HEK293 (cell line): ENCODE measurements at regions not wholly inside any gene's neighbourhood (a gene's known extent, or its start where the extent isn't known, plus 50 kb on each side); places are given as distances from the start of the nearest gene placed in this dataset.

Source experiments
- CTCF ChIA-PET: fragments of 350-600 bp; formaldehyde crosslinking; extraction: SDS; loops from one replicate; lab custom pipeline; 2021; ENCODE audit warnings: antibody characterized with exemption; lab: Yijun Ruan, JAX
- POLR2A ChIA-PET: fragments of 300-600 bp; formaldehyde crosslinking; extraction: SDS; loops from one replicate; lab custom pipeline; 2020; ENCODE audit warnings: antibody characterized with exemption, inconsistent platforms; lab: Yijun Ruan, JAX
- H3K27ac ChIP-seq: fragments of 200-500 bp; sonication (Bioruptor generic); 2 replicates; pipeline ENCODE4 v1.5.1; 2014; ENCODE audit warnings: low read depth, low read length, control low read depth, inconsistent platforms; ENCODE audit errors: extremely low read depth
- H3K36me3 ChIP-seq, 2 experiments: fragments of 200-500 bp in 1 of 2; sonication (Bioruptor generic) in 1 of 2; 1 replicate in 1 of 2; 2 replicates in 1 of 2; pipeline ENCODE4 v1.5.1; 2014 to 2017; ENCODE audit warnings: inconsistent platforms in 2 of 2, low read length in 2 of 2; ENCODE audit not compliant: control insufficient read depth in 2 of 2, insufficient read depth in 1 of 2
- H3K4me1 ChIP-seq: fragments of 200-500 bp; sonication (Bioruptor generic); 2 replicates; pipeline ENCODE4 v1.5.1; 2014; ENCODE audit warnings: mild to moderate bottlenecking, low read length, inconsistent platforms; ENCODE audit not compliant: control insufficient read depth, insufficient read depth
- H3K4me3 ChIP-seq: 2 replicates; pipeline ENCODE4 v1.5.1; 2011; ENCODE audit warnings: low read depth, mild to moderate bottlenecking, control low read depth, low read length, moderate library complexity
- H3K9me3 ChIP-seq: fragments of 200-500 bp; sonication (Bioruptor generic); 2 replicates; pipeline ENCODE4 v1.5.1; 2014; ENCODE audit warnings: low read depth, low read length, inconsistent platforms; ENCODE audit not compliant: control insufficient read depth, insufficient read depth
- OSR2 ChIP-seq: fragments of 450-650 bp; formaldehyde crosslinking; IDR thresholded peaks from 2 replicates; pipeline ENCODE4 v1.5.1; 2016; ENCODE audit warnings: missing biosample characterization, missing genetic modification characterization
- OVOL3 ChIP-seq: fragments of 450-650 bp; formaldehyde crosslinking; IDR thresholded peaks from 2 replicates; pipeline ENCODE4 v1.5.1; 2016; ENCODE audit warnings: missing biosample characterization, missing genetic modification characterization
- SP3 ChIP-seq: fragments of 450-650 bp; formaldehyde crosslinking; IDR thresholded peaks from 2 replicates; pipeline ENCODE4 v1.5.1; 2016; ENCODE audit warnings: missing biosample characterization, missing genetic modification characterization
- ZBTB11 ChIP-seq: fragments of 450-650 bp; formaldehyde crosslinking; conservative IDR thresholded peaks from 2 replicates; pipeline ENCODE4 v1.5.1; 2016; ENCODE audit warnings: low read depth, missing biosample characterization, missing genetic modification characterization
- ZBTB6 ChIP-seq: fragments of 450-650 bp; formaldehyde crosslinking; IDR thresholded peaks from 2 replicates; pipeline ENCODE4 v1.5.1; 2017; ENCODE audit warnings: missing biosample characterization, missing genetic modification characterization
- ZFP41 ChIP-seq: fragments of 450-650 bp; formaldehyde crosslinking; IDR thresholded peaks from 2 replicates; pipeline ENCODE4 v1.5.1; 2016; ENCODE audit warnings: missing biosample characterization, missing genetic modification characterization, borderline replicate concordance
- ZIC2 ChIP-seq: fragments of 450-650 bp; formaldehyde crosslinking; IDR thresholded peaks from 2 replicates; pipeline ENCODE4 v1.5.1; 2016; ENCODE audit warnings: missing biosample characterization, missing genetic modification characterization
- ZNF10 ChIP-seq: fragments of 450-650 bp; formaldehyde crosslinking; IDR thresholded peaks from 2 replicates; pipeline ENCODE4 v1.5.1; 2017; ENCODE audit warnings: missing biosample characterization, missing genetic modification characterization
- ZNF146 ChIP-seq: fragments of 450-650 bp; formaldehyde crosslinking; IDR thresholded peaks from 2 replicates; pipeline ENCODE4 v1.5.1; 2016; ENCODE audit warnings: missing biosample characterization, missing genetic modification characterization
- ZNF148 ChIP-seq: fragments of 450-650 bp; formaldehyde crosslinking; IDR thresholded peaks from 2 replicates; pipeline ENCODE4 v1.5.0; 2017; ENCODE audit warnings: missing biosample characterization, missing genetic modification characterization, borderline replicate concordance
- ZNF16 ChIP-seq: fragments of 450-650 bp; formaldehyde crosslinking; IDR thresholded peaks from 2 replicates; pipeline ENCODE4 v1.5.1; 2016; ENCODE audit warnings: low read depth, missing biosample characterization, missing genetic modification characterization
- ZNF23 ChIP-seq: fragments of 450-650 bp; formaldehyde crosslinking; IDR thresholded peaks from 2 replicates; pipeline ENCODE4 v1.5.1; 2016; ENCODE audit warnings: missing biosample characterization, missing genetic modification characterization, borderline replicate concordance
- ZNF239 ChIP-seq: fragments of 450-650 bp; formaldehyde crosslinking; IDR thresholded peaks from 2 replicates; pipeline ENCODE4 v1.5.1; 2016; ENCODE audit warnings: missing biosample characterization, missing genetic modification characterization
- ZNF362 ChIP-seq: fragments of 450-650 bp; formaldehyde crosslinking; IDR thresholded peaks from 2 replicates; pipeline ENCODE4 v1.5.1; 2016; ENCODE audit warnings: missing biosample characterization, missing genetic modification characterization
- ZNF416 ChIP-seq: fragments of 450-650 bp; formaldehyde crosslinking; IDR thresholded peaks from 2 replicates; pipeline ENCODE4 v1.5.1; 2016; ENCODE audit warnings: missing biosample characterization, missing genetic modification characterization
- ZNF529 ChIP-seq: fragments of 450-650 bp; formaldehyde crosslinking; IDR thresholded peaks from 2 replicates; pipeline ENCODE4 v1.5.1; 2017; ENCODE audit warnings: missing genetic modification characterization, missing biosample characterization; ENCODE audit not compliant: insufficient replicate concordance
- ZNF548 ChIP-seq: fragments of 450-650 bp; formaldehyde crosslinking; IDR thresholded peaks from 2 replicates; pipeline ENCODE4 v1.5.1; 2016; ENCODE audit warnings: missing biosample characterization, missing genetic modification characterization
- ZNF571 ChIP-seq: fragments of 450-650 bp; formaldehyde crosslinking; IDR thresholded peaks from 2 replicates; pipeline ENCODE4 v1.5.0; 2017; ENCODE audit warnings: missing biosample characterization, missing genetic modification characterization
- ZNF596 ChIP-seq: fragments of 450-650 bp; IDR thresholded peaks from 2 replicates; pipeline ENCODE4 v1.5.0; 2018; ENCODE audit warnings: missing biosample characterization, mild to moderate bottlenecking, missing genetic modification characterization, moderate library complexity
- ZNF658 ChIP-seq: fragments of 450-650 bp; formaldehyde crosslinking; IDR thresholded peaks from 2 replicates; pipeline ENCODE4; 2016; ENCODE audit warnings: missing biosample characterization, missing genetic modification characterization
- ZNF701 ChIP-seq: fragments of 450-650 bp; formaldehyde crosslinking; IDR thresholded peaks from 2 replicates; pipeline ENCODE4 v1.5.1; 2016; ENCODE audit warnings: missing biosample characterization, missing genetic modification characterization
- ZNF843 ChIP-seq: fragments of 450-650 bp; formaldehyde crosslinking; IDR thresholded peaks from 2 replicates; pipeline ENCODE4 v1.5.1; 2016; ENCODE audit warnings: missing biosample characterization, missing genetic modification characterization
- ZXDB ChIP-seq: fragments of 450-650 bp; formaldehyde crosslinking; IDR thresholded peaks from 2 replicates; pipeline ENCODE4 v1.5.1; 2016; ENCODE audit warnings: missing biosample characterization, missing genetic modification characterization
- TF ChIP-seq, protein P1 (sequence below): fragments of 450-650 bp; formaldehyde crosslinking; IDR thresholded peaks from 2 replicates; pipeline ENCODE4 v1.5.1; 2016; ENCODE audit warnings: missing biosample characterization, missing genetic modification characterization

DNA sequence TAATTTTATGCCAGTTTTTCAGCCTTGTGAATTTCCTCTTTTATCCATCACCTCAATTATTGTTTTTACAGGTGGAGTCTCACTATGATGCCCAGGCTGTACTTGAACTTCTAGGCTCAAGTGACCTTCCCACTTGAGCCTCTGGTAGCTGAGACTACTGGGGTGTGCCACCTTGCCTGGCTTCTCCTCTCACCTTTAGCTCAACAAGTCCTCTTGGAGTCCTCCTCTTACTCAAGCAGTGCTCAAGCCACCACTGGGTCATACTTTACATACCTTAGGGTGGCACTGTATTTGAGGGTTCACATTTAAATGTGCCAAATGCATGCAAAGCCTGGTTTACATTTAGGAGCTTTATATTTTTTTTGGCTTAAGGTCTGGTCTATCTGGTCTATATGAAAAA lies 350.1 kb upstream of the MCTP2 start:
- Histone ChIP-seq H3K4me1 (peaks cover 9% of the 10 kb centered on the region; the same call in 1 of the 2 replicates), H3K36me3 (no peaks in the 10 kb centered on the region), H3K4me3 (no peak overlapping the region), H3K9me3 (no peaks in the 10 kb centered on the region), H3K27ac (no peak overlapping the region)
- ChIA-PET CTCF (interaction anchor here (1.3 kb wide), 1 partner anchor 239 kb away, joined by 4 read pairs; no protein-coding TSS in a partner anchor), POLR2A (no interaction called here)
- TF ChIP-seq ZNF571 (no peak), ZNF548 (tag by site-specific recombination) (no peak), ZNF16 (tag by site-specific recombination) (no peak)
- TF ChIP-seq, protein P1, sequence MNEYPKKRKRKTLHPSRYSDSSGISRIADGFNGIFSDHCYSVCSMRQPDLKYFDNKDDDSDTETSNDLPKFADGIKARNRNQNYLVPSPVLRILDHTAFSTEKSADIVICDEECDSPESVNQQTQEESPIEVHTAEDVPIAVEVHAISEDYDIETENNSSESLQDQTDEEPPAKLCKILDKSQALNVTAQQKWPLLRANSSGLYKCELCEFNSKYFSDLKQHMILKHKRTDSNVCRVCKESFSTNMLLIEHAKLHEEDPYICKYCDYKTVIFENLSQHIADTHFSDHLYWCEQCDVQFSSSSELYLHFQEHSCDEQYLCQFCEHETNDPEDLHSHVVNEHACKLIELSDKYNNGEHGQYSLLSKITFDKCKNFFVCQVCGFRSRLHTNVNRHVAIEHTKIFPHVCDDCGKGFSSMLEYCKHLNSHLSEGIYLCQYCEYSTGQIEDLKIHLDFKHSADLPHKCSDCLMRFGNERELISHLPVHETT (tag by site-specific recombination) = no peak

DNA sequence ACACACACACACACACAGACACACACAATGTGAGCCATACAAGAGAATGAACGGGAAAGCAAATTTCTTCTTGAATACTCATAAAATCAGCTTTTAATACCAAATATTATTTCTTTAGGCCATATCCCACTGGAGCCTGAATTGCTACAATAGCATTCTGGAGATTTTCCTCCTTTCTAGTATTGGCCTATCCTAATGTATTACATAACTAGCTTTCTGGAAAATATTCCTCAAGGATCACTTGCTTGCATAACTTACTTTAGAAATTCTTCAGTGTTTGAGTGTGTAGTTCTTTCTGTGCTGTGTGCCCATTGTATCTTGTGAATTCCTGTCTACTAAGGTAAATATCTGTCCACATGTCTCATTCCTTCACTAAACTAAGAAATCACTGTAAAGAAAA lies 351.0 kb upstream of the MCTP2 start:
- POLR2A ChIA-PET = no interaction called here
- H3K9me3 ChIP-seq = no peaks in the 10 kb centered on the region
- no peak for TF ChIP-seq ZNF658 (tag by site-specific recombination)
- no peak for TF ChIP-seq SP3
- TF ChIP-seq OSR2 (tag by site-specific recombination) = no peak
- TF ChIP-seq ZIC2 (tag by site-specific recombination) = no peak
- TF ChIP-seq ZNF701 (tag by site-specific recombination) = no peak
- TF ChIP-seq OVOL3 (tag by site-specific recombination) = no peak
- TF ChIP-seq ZNF239 (tag by site-specific recombination) = no peak
- no peak for TF ChIP-seq ZNF596
- TF ChIP-seq ZBTB11 (tag by site-specific recombination) = no peak
- TF ChIP-seq ZNF23 (tag by site-specific recombination) = no peak
- TF ChIP-seq ZNF362 = no peak
- no peak for TF ChIP-seq ZBTB6 (tag by site-specific recombination)
- no peak for TF ChIP-seq ZNF529 (tag by site-specific recombination)
- TF ChIP-seq ZXDB (tag by site-specific recombination) = no peak
- TF ChIP-seq ZFP41 (tag by site-specific recombination) = no peak
- TF ChIP-seq ZNF843 = no peak
- no peak for TF ChIP-seq ZNF10 (tag by site-specific recombination)
- no peak for TF ChIP-seq ZNF146
- TF ChIP-seq ZNF148 (tag by site-specific recombination) = no peak
- TF ChIP-seq ZNF416 = no peak
- H3K4me1 ChIP-seq = peaks cover 9% of the 10 kb centered on the region; the same call in 1 of the 2 replicates
- H3K27ac ChIP-seq = no peak overlapping the region
- no peaks in the 10 kb centered on the region for H3K36me3 ChIP-seq
- H3K4me3 ChIP-seq = no peak overlapping the region
- CTCF ChIA-PET = interaction anchor here (0.6 to 1.3 kb wide), 3 partner anchors 8 to 633 kb away, joined by 3 to 4 read pairs (median 4); no protein-coding TSS in a partner anchor
